Testis (tissue), 2 donors: ENCODE measurements at regions not wholly inside any gene's neighbourhood (a gene's known extent, or its start where the extent isn't known, plus 50 kb on each side); places are given as distances from the start of the nearest gene placed in this dataset.

Source experiments
- POLR2A ChIP-seq: fragments of 450-650 bp; IDR thresholded peaks from one replicate; pipeline ENCODE4 v1.6.1; 2017; ENCODE audit warnings: antibody characterized with exemption, mild to moderate bottlenecking, moderate library complexity
- TF ChIP-seq, protein P1 (sequence below), 3 experiments: fragments of 450-650 bp in 2 of 3; fragments of 200-600 bp in 1 of 3; sonication (generic) in 1 of 3; IDR thresholded peaks; one replicate each; pipeline ENCODE4 v1.5.1; 2016 to 2019; ENCODE audit warnings: antibody characterized with exemption in 3 of 3, mild to moderate bottlenecking in 2 of 3, moderate library complexity in 1 of 3

DNA sequence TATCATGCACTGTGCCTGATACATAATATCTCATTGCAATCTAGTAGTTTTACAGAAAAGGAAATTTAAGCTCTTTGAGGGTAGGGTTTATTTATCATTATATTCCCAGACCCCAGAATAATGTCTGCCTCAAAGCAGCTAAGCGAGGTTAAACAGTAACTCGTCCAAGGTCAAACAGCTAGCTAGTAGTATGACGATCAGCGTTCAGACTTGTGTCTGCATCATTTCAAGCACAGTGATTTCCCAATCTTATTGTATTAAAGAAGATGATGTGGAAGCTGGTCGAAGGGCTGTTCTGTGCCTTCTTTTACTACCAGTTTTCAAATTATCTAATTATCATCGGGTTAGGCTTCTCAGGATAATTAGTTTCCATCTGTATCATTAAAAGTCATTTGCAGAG lies 55.1 kb upstream of the NFIB start:
- TF ChIP-seq, protein P1, sequence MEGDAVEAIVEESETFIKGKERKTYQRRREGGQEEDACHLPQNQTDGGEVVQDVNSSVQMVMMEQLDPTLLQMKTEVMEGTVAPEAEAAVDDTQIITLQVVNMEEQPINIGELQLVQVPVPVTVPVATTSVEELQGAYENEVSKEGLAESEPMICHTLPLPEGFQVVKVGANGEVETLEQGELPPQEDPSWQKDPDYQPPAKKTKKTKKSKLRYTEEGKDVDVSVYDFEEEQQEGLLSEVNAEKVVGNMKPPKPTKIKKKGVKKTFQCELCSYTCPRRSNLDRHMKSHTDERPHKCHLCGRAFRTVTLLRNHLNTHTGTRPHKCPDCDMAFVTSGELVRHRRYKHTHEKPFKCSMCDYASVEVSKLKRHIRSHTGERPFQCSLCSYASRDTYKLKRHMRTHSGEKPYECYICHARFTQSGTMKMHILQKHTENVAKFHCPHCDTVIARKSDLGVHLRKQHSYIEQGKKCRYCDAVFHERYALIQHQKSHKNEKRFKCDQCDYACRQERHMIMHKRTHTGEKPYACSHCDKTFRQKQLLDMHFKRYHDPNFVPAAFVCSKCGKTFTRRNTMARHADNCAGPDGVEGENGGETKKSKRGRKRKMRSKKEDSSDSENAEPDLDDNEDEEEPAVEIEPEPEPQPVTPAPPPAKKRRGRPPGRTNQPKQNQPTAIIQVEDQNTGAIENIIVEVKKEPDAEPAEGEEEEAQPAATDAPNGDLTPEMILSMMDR (IDR thresholded peaks at IDR 0.05): no peak
- TF ChIP-seq POLR2A: no peak
